Esophagus squamous epithelium (tissue), 4 donors: ENCODE measurements at regions not wholly inside any gene's neighbourhood (a gene's known extent, or its start where the extent isn't known, plus 50 kb on each side); places are given as distances from the start of the nearest gene placed in this dataset.

Experiments used
- POLR2A ChIP-seq, 4 donors: fragments of 450-650 bp; IDR thresholded peaks; one replicate each; pipeline ENCODE4 v1.6.1; 2017; ENCODE audit warnings: antibody characterized with exemption in 4 of 4, mild to moderate bottlenecking in 4 of 4, moderate library complexity in 3 of 4
- TF ChIP-seq, protein P1 (sequence below), 6 experiments: fragments of 450-650 bp in 4 of 6; fragments of 200-600 bp in 2 of 6; sonication (generic) in 2 of 6; IDR thresholded peaks; one replicate each; pipeline ENCODE4 v1.5.1; 2016 to 2019; ENCODE audit warnings: antibody characterized with exemption in 6 of 6, mild to moderate bottlenecking in 4 of 6, moderate library complexity in 4 of 6

- TF ChIP-seq, protein P1, sequence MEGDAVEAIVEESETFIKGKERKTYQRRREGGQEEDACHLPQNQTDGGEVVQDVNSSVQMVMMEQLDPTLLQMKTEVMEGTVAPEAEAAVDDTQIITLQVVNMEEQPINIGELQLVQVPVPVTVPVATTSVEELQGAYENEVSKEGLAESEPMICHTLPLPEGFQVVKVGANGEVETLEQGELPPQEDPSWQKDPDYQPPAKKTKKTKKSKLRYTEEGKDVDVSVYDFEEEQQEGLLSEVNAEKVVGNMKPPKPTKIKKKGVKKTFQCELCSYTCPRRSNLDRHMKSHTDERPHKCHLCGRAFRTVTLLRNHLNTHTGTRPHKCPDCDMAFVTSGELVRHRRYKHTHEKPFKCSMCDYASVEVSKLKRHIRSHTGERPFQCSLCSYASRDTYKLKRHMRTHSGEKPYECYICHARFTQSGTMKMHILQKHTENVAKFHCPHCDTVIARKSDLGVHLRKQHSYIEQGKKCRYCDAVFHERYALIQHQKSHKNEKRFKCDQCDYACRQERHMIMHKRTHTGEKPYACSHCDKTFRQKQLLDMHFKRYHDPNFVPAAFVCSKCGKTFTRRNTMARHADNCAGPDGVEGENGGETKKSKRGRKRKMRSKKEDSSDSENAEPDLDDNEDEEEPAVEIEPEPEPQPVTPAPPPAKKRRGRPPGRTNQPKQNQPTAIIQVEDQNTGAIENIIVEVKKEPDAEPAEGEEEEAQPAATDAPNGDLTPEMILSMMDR (IDR thresholded peaks at IDR 0.05): no peak
- TF ChIP-seq POLR2A (IDR thresholded peaks at IDR 0.05): no peak
These were observed 392.1 kb upstream of the HSF2 start for GRCh38 chr6:122007339-122007738.
